Forelimb muscle (tissue), 1 donor: ENCODE measurements at regions not wholly inside any gene's neighbourhood (a gene's known extent, or its start where the extent isn't known, plus 50 kb on each side); places are given as distances from the start of the nearest gene placed in this dataset.
A peak's percentile ranks its signal among the peaks of the same experiment; 100 is the strongest.

ENCODE experiments used
- DNase-seq: peaks from one replicate; pipeline ENCODE4 v3.0.0-alpha.2; 2013; ENCODE audit warnings: low read depth

- DNase-seq = no peak
Observed at GRCh38 chr9:89880161-89880560, 275.3 kb downstream of the GADD45G start.

DNA sequence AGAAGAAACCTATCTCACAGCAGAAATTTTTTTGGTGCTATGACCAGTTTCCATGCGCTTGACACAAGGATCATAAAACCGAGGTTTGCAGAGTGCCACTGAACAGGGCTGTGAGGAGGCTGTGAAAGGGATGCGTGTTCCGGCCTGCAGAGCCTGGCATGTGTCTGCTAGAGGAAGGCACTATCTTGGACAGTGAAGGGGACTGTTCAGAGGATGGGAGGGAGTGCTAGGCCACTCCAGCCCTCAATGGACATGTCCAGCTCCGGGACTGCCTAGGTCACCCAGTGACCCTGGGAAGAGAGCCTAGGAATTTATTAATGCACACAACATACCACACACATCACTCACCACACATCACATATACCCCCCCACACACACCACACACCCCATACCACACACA is 275.9 kb downstream of the GADD45G start:
- DNase-seq = no peak

GRCh38 chr9:89881431-89881830 is 276.6 kb downstream of the GADD45G start:
- DNase-seq = no peak

GRCh38 chr9:89882930-89883361 is 278.1 kb downstream of the GADD45G start:
- no peak for DNase-seq

- DNase-seq = no peak
Observed at GRCh38 chr9:89883401-89884341, 278.9 kb downstream of the GADD45G start.

GRCh38 chr9:89884356-89885083 is 279.7 kb downstream of the GADD45G start:
- DNase-seq = no peak

GRCh38 chr9:89885156-89885555 is 280.3 kb downstream of the GADD45G start:
- DNase-seq = no peak

DNA sequence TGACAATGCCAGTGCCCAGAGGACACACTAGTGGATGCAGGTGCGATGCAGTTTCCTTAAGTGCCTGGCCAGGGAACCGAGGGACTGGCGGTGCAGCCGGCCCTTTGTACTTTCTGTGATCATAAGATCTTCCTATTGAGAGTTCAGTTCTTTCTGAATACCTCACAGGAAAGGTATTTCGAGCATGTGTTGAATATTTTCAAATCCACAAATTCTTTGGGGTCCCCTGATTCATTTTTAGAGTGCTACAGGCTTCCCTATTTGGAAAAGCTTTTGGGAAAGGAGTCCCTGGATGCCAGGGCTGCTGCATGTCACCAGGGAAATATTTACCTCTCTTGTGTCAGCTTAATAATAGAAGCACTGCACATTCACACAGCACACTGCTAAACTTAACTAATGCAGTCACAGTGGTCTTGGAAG is 281.5 kb downstream of the GADD45G start:
- DNase-seq = no peak

- DNase-seq = no peak
Observed at GRCh38 chr9:89887286-89887685, 282.5 kb downstream of the GADD45G start.

DNA sequence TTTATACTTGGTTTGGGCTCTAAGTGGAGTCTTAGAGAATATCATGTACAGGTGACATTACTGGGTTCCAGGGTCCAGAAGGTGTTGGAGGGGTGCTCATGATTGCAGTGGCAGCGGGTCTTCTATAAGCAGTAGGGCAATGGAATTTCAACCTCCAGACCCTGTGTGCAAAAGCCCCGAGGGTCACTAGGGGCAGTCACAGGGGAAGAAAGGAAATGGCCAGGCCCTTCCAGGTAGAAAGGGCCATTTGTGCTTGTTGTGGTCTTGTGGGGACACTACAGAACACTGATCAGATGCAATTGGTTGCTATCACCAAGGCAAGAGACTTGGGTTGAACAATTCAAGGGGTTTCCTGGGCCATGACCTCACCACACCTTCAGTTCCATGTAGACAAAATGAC is 283.4 kb downstream of the GADD45G start:
- DNase-seq = no peak

DNA sequence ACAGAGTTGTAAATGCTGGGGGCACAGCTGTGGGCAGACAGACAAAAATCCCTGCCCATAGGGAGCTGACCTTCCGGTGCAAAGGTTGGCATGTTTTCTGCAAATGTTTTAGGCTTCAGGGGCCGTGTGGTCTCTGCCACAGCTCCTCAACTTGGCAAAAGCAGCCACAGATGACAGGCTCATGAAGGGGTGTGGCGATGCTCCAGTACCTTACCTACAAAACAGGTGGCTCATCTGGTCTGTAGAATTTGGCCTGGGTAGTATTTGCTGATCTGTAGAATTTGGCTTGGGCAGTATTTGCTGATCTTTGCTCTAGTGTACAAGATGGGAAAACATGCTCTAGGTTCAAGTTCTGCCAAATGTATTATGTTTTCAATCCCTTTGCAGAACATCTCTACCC is 283.9 kb downstream of the GADD45G start:
- no peak for DNase-seq

GRCh38 chr9:89889865-89890264 is 285.1 kb downstream of the GADD45G start:
- DNase-seq = no peak

- DNase-seq = no peak
Observed at GRCh38 chr9:89890326-89890980, 285.6 kb downstream of the GADD45G start.

GRCh38 chr9:89891221-89891590 is 286.4 kb downstream of the GADD45G start:
- DNase-seq = no peak

DNA sequence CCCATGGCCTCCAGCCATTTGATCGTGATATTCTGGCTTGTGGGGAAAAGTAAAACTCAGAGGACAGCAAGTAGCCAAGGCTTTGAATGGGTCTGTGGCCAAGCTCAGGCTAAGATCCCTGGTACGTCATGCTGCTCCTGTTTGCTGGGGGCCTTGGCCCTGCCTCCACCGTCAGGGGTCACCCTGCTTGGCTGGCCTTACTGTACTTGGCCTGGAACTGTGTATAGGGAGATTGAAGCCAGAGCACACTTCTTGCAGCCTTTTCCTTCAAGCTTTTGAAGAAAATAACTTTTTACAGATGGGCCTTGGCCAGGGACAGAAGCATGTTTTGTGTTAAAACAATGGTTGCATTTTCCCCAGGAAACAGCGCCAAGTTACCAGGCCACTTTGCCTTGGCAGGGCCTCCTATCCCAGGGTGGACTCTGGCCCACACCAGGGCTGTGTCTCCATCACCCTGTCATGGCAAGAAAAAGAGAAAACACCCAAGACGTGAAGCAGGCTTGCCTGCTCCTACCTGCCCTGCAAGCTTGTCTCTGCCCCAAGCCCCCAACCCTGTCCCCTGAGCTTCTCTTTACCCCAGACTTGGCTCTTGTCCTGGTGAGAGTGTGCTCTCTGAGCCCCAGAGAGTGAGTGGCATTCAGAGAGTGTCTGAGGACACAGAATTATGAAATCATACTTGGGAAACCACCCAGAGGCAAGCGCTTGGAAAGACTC is 286.9 kb downstream of the GADD45G start:
- DNase-seq = peak; percentile 26

GRCh38 chr9:89892920-89893319 is 288.1 kb downstream of the GADD45G start:
- DNase-seq = no peak

GRCh38 chr9:89893886-89894285 is 289.1 kb downstream of the GADD45G start:
- DNase-seq = no peak

DNA sequence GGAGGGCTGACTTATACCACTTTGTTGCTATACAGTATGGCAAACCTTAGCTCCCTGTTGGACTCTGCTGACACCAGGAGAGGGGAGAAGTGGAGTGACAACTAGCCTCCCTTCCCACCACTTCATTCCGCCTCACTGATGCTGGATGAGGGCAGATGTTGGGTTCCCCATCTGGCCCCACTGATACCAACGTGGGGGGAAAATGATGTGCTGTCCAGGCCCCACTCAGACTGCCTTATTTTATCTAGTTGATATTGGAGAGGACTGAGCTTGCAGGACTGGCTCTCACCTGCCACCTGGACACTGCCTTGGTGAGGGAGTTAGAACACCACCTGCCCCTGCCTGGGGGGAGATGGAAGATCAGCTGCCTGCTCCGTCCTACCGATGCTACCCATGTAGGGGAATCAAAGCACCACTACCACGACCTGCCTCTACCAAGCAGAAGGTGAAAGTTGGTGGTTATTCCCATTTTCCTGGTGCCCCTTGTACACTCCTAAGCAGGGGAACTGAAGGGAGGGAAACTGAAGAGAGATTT is 292.1 kb downstream of the GADD45G start:
- no peak for DNase-seq

GRCh38 chr9:89899573-89899972 is 294.8 kb downstream of the GADD45G start:
- no peak for DNase-seq

GRCh38 chr9:89901920-89902319 is 297.1 kb downstream of the GADD45G start:
- DNase-seq = no peak

GRCh38 chr9:89902450-89903140 is 297.8 kb downstream of the GADD45G start:
- DNase-seq = no peak
